B cell (primary cell): ENCODE measurements at regions not wholly inside any gene's neighbourhood (a gene's known extent, or its start where the extent isn't known, plus 50 kb on each side); places are given as distances from the start of the nearest gene placed in this dataset.

Source experiments
- ATAC-seq: fragments of 200-7000 bp; cut with Tn5 transposase; one replicate; pipeline ENCODE4 v1.10.0; 2021; ENCODE audit warnings: low read depth, mild to moderate bottlenecking, moderate number of reproducible peaks, moderate library complexity
- CTCF ChIA-PET: fragments of 350-600 bp; sonication (Branson Sonifier 250); formaldehyde crosslinking; loops from one replicate; lab custom pipeline; 2021; ENCODE audit warnings: antibody characterized with exemption, inconsistent platforms; lab: Charles Lee
- POLR2A ChIA-PET: fragments of 350-600 bp; sonication (Branson Sonifier 250); formaldehyde crosslinking; loops from one replicate; lab custom pipeline; 2021; ENCODE audit warnings: antibody characterized with exemption; lab: Charles Lee
- DNase-seq: peaks from one replicate; pipeline ENCODE4 v3.0.0; 2013
- H2AFZ ChIP-seq: 2 replicates; pipeline ENCODE4 v1.6.1; 2012; ENCODE audit warnings: mild to moderate bottlenecking, low read depth, low read length; ENCODE audit not compliant: insufficient read depth, poor library complexity, severe bottlenecking
- H3K27ac ChIP-seq, 2 donors: 1 replicate in 1 of 2; 2 replicates in 1 of 2; pipeline ENCODE4 v1.5.1; 2012 to 2013; ENCODE audit warnings: low read length in 2 of 2, mild to moderate bottlenecking in 2 of 2, moderate library complexity in 1 of 2
- H3K27me3 ChIP-seq, 4 experiments: fragments of 200-600 bp in 1 of 4; sonication (generic) in 1 of 4; replicated peaks in 1 of 4; 1 replicate in 2 of 4; 2 replicates in 2 of 4; pipeline versions ENCODE4 v1.6.1 to v1.7.0; 2013 to 2016; ENCODE audit warnings: low read length in 3 of 4, mild to moderate bottlenecking in 2 of 4, mixed read lengths in 1 of 4, moderate library complexity in 1 of 4; ENCODE audit not compliant: insufficient read depth in 4 of 4, control insufficient read depth in 3 of 4; ENCODE audit errors: control extremely low read depth in 1 of 4
- H3K36me3 ChIP-seq, 2 experiments: replicated peaks in 1 of 2; 1 replicate in 1 of 2; 2 replicates in 1 of 2; pipeline versions ENCODE4 v1.6.1 to v1.7.1; 2013; ENCODE audit warnings: low read length in 1 of 2; ENCODE audit not compliant: insufficient read depth in 2 of 2, control insufficient read depth in 1 of 2; ENCODE audit errors: control extremely low read depth in 1 of 2, extremely low read depth in 1 of 2
- H3K4me1 ChIP-seq, 2 donors: fragments of 200-600 bp in 1 of 2; sonication (generic) in 1 of 2; 1 replicate in 1 of 2; 2 replicates in 1 of 2; pipeline versions ENCODE4 v1.5.1 to v1.6.1; 2013 to 2017; ENCODE audit warnings: low read length in 2 of 2; ENCODE audit not compliant: control insufficient read depth in 2 of 2, insufficient read depth in 2 of 2
- H3K4me2 ChIP-seq: replicated peaks from 2 replicates; pipeline ENCODE3; 2012; ENCODE audit warnings: mild to moderate bottlenecking, low read depth, low read length; ENCODE audit not compliant: poor library complexity, severe bottlenecking
- H3K4me3 ChIP-seq, 5 experiments: fragments of 200-600 bp in 1 of 5; sonication (generic) in 1 of 5; 1 replicate in 3 of 5; 2 replicates in 2 of 5; pipeline versions ENCODE4 v1.5.1 to v1.7.0; 2011 to 2016; ENCODE audit warnings: low read length in 4 of 5, mild to moderate bottlenecking in 4 of 5, low read depth in 2 of 5, control low read depth in 1 of 5, moderate library complexity in 1 of 5; ENCODE audit not compliant: insufficient read depth in 1 of 5; ENCODE audit errors: control extremely low read depth in 1 of 5, extremely low read depth in 1 of 5
- H3K79me2 ChIP-seq: fragments of 200-600 bp; sonication (generic); one replicate; pipeline ENCODE4 v1.6.0; 2016; ENCODE audit warnings: low read length; ENCODE audit not compliant: control insufficient read depth, insufficient read depth
- H3K9ac ChIP-seq: fragments of 200-600 bp; sonication (generic); 2 replicates; pipeline ENCODE4 v1.6.1; 2017; ENCODE audit warnings: mild to moderate bottlenecking, low read length, moderate library complexity
- H3K9me3 ChIP-seq, 3 donors: one replicate each; pipeline versions ENCODE4 v1.6.1 to v1.7.1; 2013; ENCODE audit warnings: low read length in 2 of 3; ENCODE audit not compliant: control insufficient read depth in 2 of 3, insufficient read depth in 1 of 3; ENCODE audit errors: control extremely low read depth in 1 of 3
- H4K20me1 ChIP-seq: 2 replicates; pipeline ENCODE4 v1.6.0; 2012; ENCODE audit warnings: mild to moderate bottlenecking, low read length; ENCODE audit not compliant: insufficient read depth, control insufficient read depth, poor library complexity, severe bottlenecking
- H3K27ac Mint-ChIP-seq: one replicate; pipeline ENCODE4 v1.8.0; 2021; ENCODE audit warnings: mixed read lengths
- H3K27me3 Mint-ChIP-seq: one replicate; pipeline ENCODE4 v1.8.0; 2021; ENCODE audit warnings: mixed read lengths
- H3K4me1 Mint-ChIP-seq: one replicate; pipeline ENCODE4 v1.8.0; 2021; ENCODE audit warnings: mixed read lengths
- H3K4me3 Mint-ChIP-seq: one replicate; pipeline ENCODE4 v1.8.0; 2021; ENCODE audit warnings: mixed read lengths
- H3K9me3 Mint-ChIP-seq: one replicate; pipeline ENCODE4 v1.8.0; 2022; ENCODE audit warnings: mixed read lengths; ENCODE audit not compliant: insufficient read depth
- EZH2 ChIP-seq: IDR thresholded peaks from 2 replicates; pipeline ENCODE4 v1.6.1; 2012; ENCODE audit warnings: borderline replicate concordance, low read depth, mild to moderate bottlenecking, moderate library complexity, low read length; ENCODE audit not compliant: insufficient read depth, poor library complexity, severe bottlenecking
- WGBS: methylation state at CpG from one replicate; pipeline ENCODE4 v1.1.5; 2013; ENCODE audit warnings: missing lambda C conversion rate; ENCODE audit not compliant: insufficient coverage; 5-methylcytosine and 5-hydroxymethylcytosine counted together
- intact Hi-C: fragments of 100-400 bp; cut with micrococcal nuclease; formaldehyde crosslinking; loops from one replicate; pipeline ENCODE4 v1.10.0; 2022
- TF ChIP-seq, protein P1 (sequence below): fragments of 200-600 bp; IDR thresholded peaks from one replicate; pipeline ENCODE4 v1.8.0; 2022; ENCODE audit warnings: antibody characterized with exemption, mild to moderate bottlenecking

DNA sequence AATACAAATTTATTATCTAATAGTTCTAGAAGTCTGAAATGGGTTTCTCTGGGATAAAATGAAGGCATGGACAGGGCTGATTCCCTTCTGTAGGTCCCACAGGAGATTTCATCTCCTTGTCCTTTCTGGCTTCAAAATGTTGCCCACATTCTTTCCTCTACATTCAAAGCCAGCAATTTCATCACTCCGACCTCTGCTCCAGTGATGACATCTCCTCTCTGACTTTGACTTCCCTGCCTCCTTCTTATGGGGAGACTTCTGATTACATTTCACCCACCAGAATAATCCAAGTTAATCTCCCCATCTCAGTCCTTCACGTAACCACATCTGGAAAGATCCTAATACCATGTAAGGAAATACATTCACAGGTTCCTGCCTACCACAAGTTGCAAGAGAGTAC is 358.0 kb upstream of the C1orf87 start:
- Histone ChIP-seq H3K4me1 (no peaks in the 10 kb centered on the region), H3K9me3 (peaks cover 0 to 8% (median 0%) of the 10 kb centered on the region in 3 donors), H4K20me1 (no peaks in the 10 kb centered on the region), H2AFZ (no peak overlapping the region), H3K4me3 (no peak overlapping the region), H3K4me2 (no peak overlapping the region), H3K9ac (no peak overlapping the region), H3K79me2 (no peaks in the 10 kb centered on the region), H3K27ac (no peak overlapping the region), H3K36me3 (no peaks in the 10 kb centered on the region), H3K27me3 (no peaks in the 10 kb centered on the region)
- ATAC-seq (no peak), DNase-seq (no peak)
- Mint-ChIP-seq H3K9me3 (peaks cover 9% of the 10 kb centered on the region), H3K27me3 (no peaks in the 10 kb centered on the region), H3K4me1 (no peaks in the 10 kb centered on the region), H3K27ac (no peak overlapping the region), H3K4me3 (no peak overlapping the region)
- ChIA-PET CTCF (no interaction called here), POLR2A (no interaction called here)
- 70% methylated on average over 1 of the region's 2 CpGs for WGBS
- TF ChIP-seq, protein P1, sequence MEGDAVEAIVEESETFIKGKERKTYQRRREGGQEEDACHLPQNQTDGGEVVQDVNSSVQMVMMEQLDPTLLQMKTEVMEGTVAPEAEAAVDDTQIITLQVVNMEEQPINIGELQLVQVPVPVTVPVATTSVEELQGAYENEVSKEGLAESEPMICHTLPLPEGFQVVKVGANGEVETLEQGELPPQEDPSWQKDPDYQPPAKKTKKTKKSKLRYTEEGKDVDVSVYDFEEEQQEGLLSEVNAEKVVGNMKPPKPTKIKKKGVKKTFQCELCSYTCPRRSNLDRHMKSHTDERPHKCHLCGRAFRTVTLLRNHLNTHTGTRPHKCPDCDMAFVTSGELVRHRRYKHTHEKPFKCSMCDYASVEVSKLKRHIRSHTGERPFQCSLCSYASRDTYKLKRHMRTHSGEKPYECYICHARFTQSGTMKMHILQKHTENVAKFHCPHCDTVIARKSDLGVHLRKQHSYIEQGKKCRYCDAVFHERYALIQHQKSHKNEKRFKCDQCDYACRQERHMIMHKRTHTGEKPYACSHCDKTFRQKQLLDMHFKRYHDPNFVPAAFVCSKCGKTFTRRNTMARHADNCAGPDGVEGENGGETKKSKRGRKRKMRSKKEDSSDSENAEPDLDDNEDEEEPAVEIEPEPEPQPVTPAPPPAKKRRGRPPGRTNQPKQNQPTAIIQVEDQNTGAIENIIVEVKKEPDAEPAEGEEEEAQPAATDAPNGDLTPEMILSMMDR: no peak
- TF ChIP-seq EZH2: no peak
- intact Hi-C loops: no loop called here

DNA sequence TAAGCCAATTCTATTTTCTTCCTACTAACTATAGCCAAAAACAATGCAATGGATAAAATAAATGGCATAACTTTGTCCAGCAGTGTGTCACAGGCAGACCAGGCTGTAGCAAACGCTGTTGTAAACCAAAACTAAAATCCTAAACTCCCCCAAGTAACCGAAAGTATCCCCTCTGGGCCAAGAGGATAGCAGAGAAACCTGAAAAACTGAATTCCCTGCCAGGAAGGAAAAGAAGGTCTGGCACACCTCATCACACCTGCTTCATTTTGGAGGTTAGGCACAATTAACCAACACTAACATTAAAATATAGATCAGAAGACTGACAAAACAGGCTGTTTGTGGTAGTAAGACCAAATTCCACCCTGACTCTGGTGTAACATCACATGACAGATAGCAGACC is 356.8 kb upstream of the C1orf87 start:
- no peaks in the 10 kb centered on the region for H3K4me1 Mint-ChIP-seq
- ATAC-seq: no peak
- ChIA-PET POLR2A (no interaction called here), CTCF (no interaction called here)
- TF ChIP-seq, protein P1: no peak
- TF ChIP-seq EZH2: no peak
- no peak overlapping the region for H3K4me3 Mint-ChIP-seq
- no peaks in the 10 kb centered on the region for H3K27me3 Mint-ChIP-seq
- no peak overlapping the region for H3K4me3 ChIP-seq
- peaks cover 7% of the 10 kb centered on the region for H3K9me3 Mint-ChIP-seq
- intact Hi-C loops: no loop called here
- no peak overlapping the region for H3K27ac Mint-ChIP-seq
- no peak overlapping the region for H2AFZ ChIP-seq
- no peaks in the 10 kb centered on the region for H3K36me3 ChIP-seq
- H3K79me2 ChIP-seq: no peaks in the 10 kb centered on the region
- H3K4me2 ChIP-seq: no peak overlapping the region
- no peak overlapping the region for H3K27ac ChIP-seq
- H3K4me1 ChIP-seq: no peaks in the 10 kb centered on the region
- H3K9ac ChIP-seq: no peak overlapping the region
- no peak for DNase-seq
- no peaks in the 10 kb centered on the region for H4K20me1 ChIP-seq
- H3K9me3 ChIP-seq: peaks cover 0 to 8% (median 0%) of the 10 kb centered on the region in 3 donors
- WGBS: no CpG with 5 or more reads among the region's 2 CpGs
- H3K27me3 ChIP-seq: no peaks in the 10 kb centered on the region
